Endodermal cell (in vitro differentiated cells): ENCODE measurements at regions not wholly inside any gene's neighbourhood (a gene's known extent, or its start where the extent isn't known, plus 50 kb on each side); places are given as distances from the start of the nearest gene placed in this dataset.

Source experiments
- DNase-seq: peaks from one replicate; pipeline ENCODE4 v3.0.0-alpha.2; 2017
- H3K27ac ChIP-seq: 2 replicates; pipeline ENCODE4 v1.5.1; 2013; ENCODE audit warnings: mild to moderate bottlenecking, low read depth, low read length, moderate library complexity
- H3K27me3 ChIP-seq: 2 replicates; pipeline ENCODE4 v1.6.1; 2013; ENCODE audit warnings: mild to moderate bottlenecking, low read length, moderate library complexity; ENCODE audit not compliant: insufficient read depth, control insufficient read depth, poor library complexity, severe bottlenecking
- H3K36me3 ChIP-seq: 2 replicates; pipeline ENCODE4 v1.7.0; 2013; ENCODE audit warnings: mild to moderate bottlenecking, low read length, moderate library complexity; ENCODE audit not compliant: control insufficient read depth, insufficient read depth
- H3K4me1 ChIP-seq: one replicate; pipeline ENCODE4 v1.7.0; 2013; ENCODE audit warnings: low read length; ENCODE audit not compliant: control insufficient read depth, insufficient read depth
- H3K4me3 ChIP-seq: 2 replicates; pipeline ENCODE4 v1.5.1; 2013; ENCODE audit warnings: mild to moderate bottlenecking, low read length, moderate library complexity
- H3K9ac ChIP-seq: 2 replicates; pipeline ENCODE4 v1.6.1; 2013; ENCODE audit warnings: mild to moderate bottlenecking, low read length, moderate library complexity; ENCODE audit not compliant: poor library complexity, severe bottlenecking; ENCODE audit errors: extremely low read depth
- H3K9me3 ChIP-seq: 2 replicates; pipeline ENCODE4 v1.6.1; 2013; ENCODE audit warnings: mild to moderate bottlenecking, low read length, moderate library complexity; ENCODE audit not compliant: control insufficient read depth
- H3K27ac Mint-ChIP-seq: 2 replicates; pipeline ENCODE4 v1.8.0; 2020; ENCODE audit warnings: mixed read lengths
- H3K27me3 Mint-ChIP-seq: 2 replicates; pipeline ENCODE4 v1.8.0; 2021; ENCODE audit warnings: mild to moderate bottlenecking, mixed read lengths; ENCODE audit not compliant: insufficient read depth
- H3K36me3 Mint-ChIP-seq: 2 replicates; pipeline ENCODE4 v1.8.0; 2020; ENCODE audit warnings: low read depth, mixed read lengths
- H3K4me1 Mint-ChIP-seq: 2 replicates; pipeline ENCODE4 v1.8.0; 2020; ENCODE audit warnings: mixed read lengths
- H3K4me3 Mint-ChIP-seq: 2 replicates; pipeline ENCODE4 v1.8.0; 2020; ENCODE audit warnings: mild to moderate bottlenecking, moderate library complexity, mixed read lengths
- H3K9me3 Mint-ChIP-seq: 2 replicates; pipeline ENCODE4 v1.8.0; 2020; ENCODE audit warnings: mild to moderate bottlenecking, mixed read lengths
- CTCF ChIP-seq: fragments of 200-600 bp; sonication (generic); conservative IDR thresholded peaks from 2 replicates; pipeline ENCODE4 v1.5.0; 2021; ENCODE audit warnings: antibody characterized with exemption, mild to moderate bottlenecking
- WGBS, 2 experiments: methylation state at CpG; one replicate each; pipeline versions ENCODE4 v1.1.5 to v1.1.7; 2013; ENCODE audit warnings: missing lambda C conversion rate in 2 of 2, mixed read lengths in 1 of 2; ENCODE audit not compliant: insufficient coverage in 1 of 2, insufficient read length in 1 of 2; 5-methylcytosine and 5-hydroxymethylcytosine counted together

GRCh38 chr21:26674323-26674722 is 101.2 kb upstream of the CYYR1 start:
- H3K9ac ChIP-seq = no peak overlapping the region
- H3K27me3 ChIP-seq = no peaks in the 10 kb centered on the region
- no peak for TF ChIP-seq CTCF
- H3K9me3 ChIP-seq = no peaks in the 10 kb centered on the region
- Mint-ChIP-seq H3K4me3 (no peak overlapping the region), H3K4me1 (peaks cover 10% of the 10 kb centered on the region), H3K9me3 (peaks cover 4% of the 10 kb centered on the region), H3K36me3 (no peaks in the 10 kb centered on the region), H3K27me3 (peaks cover 3% of the 10 kb centered on the region), H3K27ac (no peak overlapping the region)
- DNase-seq = no peak
- 88 to 94% methylated on average over 2 to 5 of the region's 5 CpGs for WGBS, 2 experiments
- H3K36me3 ChIP-seq = no peaks in the 10 kb centered on the region
- H3K4me3 ChIP-seq = no peak overlapping the region
- H3K27ac ChIP-seq = no peak overlapping the region
- peaks cover 6% of the 10 kb centered on the region for H3K4me1 ChIP-seq

GRCh38 chr21:26669215-26669764 is 96.2 kb upstream of the CYYR1 start:
- H3K27me3 Mint-ChIP-seq = peaks cover 2% of the 10 kb centered on the region
- no peak for DNase-seq
- TF ChIP-seq CTCF = no peak

DNA sequence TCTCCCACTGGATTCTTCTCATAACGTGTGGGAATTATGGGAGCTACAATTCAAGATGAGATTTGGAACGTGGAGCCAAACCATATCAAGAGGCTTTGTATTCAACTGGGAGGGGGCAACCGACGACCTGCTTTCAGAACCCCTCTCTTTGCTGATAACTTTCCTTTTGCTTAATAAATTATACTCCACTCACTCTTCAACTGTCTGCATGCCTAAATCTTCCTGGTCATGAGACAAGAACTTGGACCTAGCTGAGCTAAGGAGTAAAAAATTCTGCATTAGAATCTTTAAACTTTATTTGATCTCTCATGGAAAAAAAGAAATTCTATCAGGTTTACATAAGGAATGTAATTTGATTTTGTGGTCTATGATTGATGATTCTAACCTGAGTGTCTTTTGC is 86.7 kb upstream of the CYYR1 start:
- no peaks in the 10 kb centered on the region for H3K27me3 ChIP-seq
- WGBS, 2 experiments = 94 to 100% methylated on average over 2 to 4 of the region's 4 CpGs
- H3K4me1 ChIP-seq = no peaks in the 10 kb centered on the region
- Mint-ChIP-seq H3K36me3 (no peaks in the 10 kb centered on the region), H3K4me3 (no peak overlapping the region), H3K9me3 (peaks cover 40% of the 10 kb centered on the region), H3K27me3 (peaks cover 5% of the 10 kb centered on the region), H3K4me1 (no peaks in the 10 kb centered on the region), H3K27ac (no peak overlapping the region)
- no peak for DNase-seq
- no peak overlapping the region for H3K4me3 ChIP-seq
- TF ChIP-seq CTCF = no peak
- H3K27ac ChIP-seq = no peak overlapping the region
- H3K9me3 ChIP-seq = peaks cover 43% of the 10 kb centered on the region
- no peak overlapping the region for H3K9ac ChIP-seq
- H3K36me3 ChIP-seq = no peaks in the 10 kb centered on the region

More at GRCh38 chr21:26669215-26669764, 96.2 kb upstream of the CYYR1 start:
- Histone ChIP-seq H3K27me3 (no peaks in the 10 kb centered on the region), H3K4me1 (no peaks in the 10 kb centered on the region), H3K9me3 (peaks cover 6% of the 10 kb centered on the region), H3K36me3 (no peaks in the 10 kb centered on the region), H3K9ac (no peak overlapping the region), H3K27ac (no peak overlapping the region), H3K4me3 (no peak overlapping the region)
- 95 to 96% methylated on average over 3 to 4 of the region's 4 CpGs for WGBS, 2 experiments
- Mint-ChIP-seq H3K4me1 (no peaks in the 10 kb centered on the region), H3K4me3 (no peak overlapping the region), H3K9me3 (peaks cover 26% of the 10 kb centered on the region), H3K27ac (no peak overlapping the region), H3K36me3 (no peaks in the 10 kb centered on the region)
